SK-N-SH (cell line): ENCODE measurements at regions not wholly inside any gene's neighbourhood (a gene's known extent, or its start where the extent isn't known, plus 50 kb on each side); places are given as distances from the start of the nearest gene placed in this dataset.

Experiments used
- CTCF ChIA-PET: fragments of 300-600, 350-600 bp; formaldehyde crosslinking; extraction: SDS; loops from one replicate; lab custom pipeline; 2021; lab: Yijun Ruan, JAX
- POLR2A ChIA-PET: fragments of 350-600 bp; sonication (Branson Sonifier 250); formaldehyde crosslinking; extraction: SDS; loops from one replicate; lab custom pipeline; 2020; ENCODE audit warnings: antibody characterized with exemption, inconsistent platforms; lab: Yijun Ruan, JAX
- DNase-seq: peaks from one replicate; pipeline ENCODE4 v3.0.0; 2012
- H2AFZ ChIP-seq: fragments of 200-600 bp; sonication (generic); 2 replicates; pipeline ENCODE4 v1.8.1; 2016; ENCODE audit warnings: antibody characterized with exemption, mild to moderate bottlenecking, low read depth
- H3F3A ChIP-seq: fragments of 200-600 bp; sonication (generic); replicated peaks from 2 replicates; pipeline ENCODE3; 2016; ENCODE audit warnings: antibody characterized with exemption, mild to moderate bottlenecking; ENCODE audit not compliant: insufficient read depth
- H3K27ac ChIP-seq, 2 experiments: fragments of 200-500 bp in 1 of 2; fragments of 200-600 bp in 1 of 2; sonication (Bioruptor generic) in 1 of 2; sonication (generic), shearing (Covaris generic) in 1 of 2; 2 replicates each; pipeline versions ENCODE4 v1.5.1 to v1.6.1; 2014 to 2016; ENCODE audit warnings: low read depth in 2 of 2, inconsistent platforms in 1 of 2, low read length in 1 of 2, mild to moderate bottlenecking in 1 of 2, mixed read lengths in 1 of 2
- H3K27me3 ChIP-seq: fragments of 200-600 bp; sonication (generic), shearing (Covaris generic); 2 replicates; pipeline ENCODE4 v1.6.1; 2016; ENCODE audit warnings: mixed run types; ENCODE audit not compliant: insufficient read depth
- H3K36me3 ChIP-seq, 2 experiments: fragments of 200-500 bp in 1 of 2; fragments of 200-600 bp in 1 of 2; sonication (Bioruptor generic) in 1 of 2; sonication (generic) in 1 of 2; replicated peaks in 1 of 2; 2 replicates each; pipeline versions ENCODE3 to v1.5.1; 2014 to 2016; ENCODE audit warnings: low read length in 1 of 2, mild to moderate bottlenecking in 1 of 2; ENCODE audit not compliant: insufficient read depth in 2 of 2, control insufficient read depth in 1 of 2
- H3K4me1 ChIP-seq, 2 experiments: fragments of 200-500 bp in 1 of 2; fragments of 200-600 bp in 1 of 2; sonication (Bioruptor generic) in 1 of 2; sonication (generic), shearing (Covaris generic) in 1 of 2; 2 replicates each; pipeline versions ENCODE4 v1.5.1 to v1.6.1; 2014 to 2016; ENCODE audit warnings: low read depth in 1 of 2, low read length in 1 of 2, mixed run types in 1 of 2; ENCODE audit not compliant: insufficient read depth in 2 of 2, control insufficient read depth in 1 of 2
- H3K4me2 ChIP-seq: fragments of 200-600 bp; sonication (generic), shearing (Covaris generic); 2 replicates; pipeline ENCODE4 v1.6.1; 2017; ENCODE audit warnings: mixed run types
- H3K4me3 ChIP-seq, 2 experiments: fragments of 200-500 bp in 1 of 2; fragments of 200-600 bp in 1 of 2; sonication (Bioruptor generic) in 1 of 2; sonication (generic), shearing (Covaris generic) in 1 of 2; 2 replicates each; pipeline versions ENCODE4 v1.5.1 to v1.8.1; 2014 to 2016; ENCODE audit warnings: low read depth in 2 of 2, inconsistent platforms in 1 of 2, low read length in 1 of 2, mild to moderate bottlenecking in 1 of 2, mixed read lengths in 1 of 2, moderate library complexity in 1 of 2
- H3K79me2 ChIP-seq: fragments of 200-600 bp; sonication (generic); 2 replicates; pipeline ENCODE4 v1.8.1; 2017; ENCODE audit warnings: mild to moderate bottlenecking; ENCODE audit not compliant: insufficient read depth
- H3K9ac ChIP-seq: fragments of 200-600 bp; sonication (generic); 2 replicates; pipeline ENCODE4 v1.6.1; 2017; ENCODE audit warnings: mixed run types
- H3K9me2 ChIP-seq: fragments of 200-600 bp; sonication (generic); 2 replicates; pipeline ENCODE4 v1.6.1; 2017; ENCODE audit warnings: mixed run types
- H3K9me3 ChIP-seq: fragments of 200-600 bp; sonication (generic); 2 replicates; pipeline ENCODE4 v1.6.1; 2017; ENCODE audit warnings: mixed run types, mild to moderate bottlenecking, moderate library complexity
- H4K20me1 ChIP-seq: fragments of 200-600 bp; sonication (generic); 2 replicates; pipeline ENCODE4 v1.6.1; 2017; ENCODE audit warnings: mild to moderate bottlenecking, mixed run types; ENCODE audit not compliant: insufficient read depth
- CTCF ChIP-seq: fragments of 200-600 bp; sonication (generic); IDR thresholded peaks from 2 replicates; pipeline ENCODE4 v1.6.1; 2017; ENCODE audit warnings: antibody characterized with exemption, mild to moderate bottlenecking, moderate library complexity
- EP300 ChIP-seq, 2 experiments: IDR thresholded peaks; 2 replicates each; pipeline versions ENCODE4 v1.4.0 to v1.6.1; 2012; ENCODE audit warnings: borderline replicate concordance in 1 of 2, low read depth in 1 of 2, low read length in 1 of 2
- EZH2phosphoT487 ChIP-seq: fragments of 200-600 bp; sonication (generic); IDR thresholded peaks from 2 replicates; pipeline ENCODE4 v1.6.1; 2017; ENCODE audit warnings: low read depth, mixed run types, mild to moderate bottlenecking, antibody characterized with exemption, moderate library complexity, borderline replicate concordance
- GABPA ChIP-seq: IDR thresholded peaks from 2 replicates; pipeline ENCODE4 v1.4.0; 2012; ENCODE audit warnings: low read depth, mild to moderate bottlenecking
- IRF3 ChIP-seq: fragments of 150-350 bp; IDR thresholded peaks from 2 replicates; pipeline ENCODE4 v1.6.1; 2016; ENCODE audit warnings: mild to moderate bottlenecking, low read depth, low read length
- MEF2A ChIP-seq: IDR thresholded peaks from 2 replicates; pipeline ENCODE4 v1.4.0; 2012; ENCODE audit warnings: low read depth, borderline replicate concordance
- MXI1 ChIP-seq: IDR thresholded peaks from 2 replicates; pipeline ENCODE4 v1.6.1; 2012; ENCODE audit warnings: mild to moderate bottlenecking, low read depth, low read length, improper control_type of control experiment
- PBX3 ChIP-seq: IDR thresholded peaks from 2 replicates; pipeline ENCODE4; 2012
- POLR2AphosphoS5 ChIP-seq: IDR thresholded peaks from 2 replicates; pipeline ENCODE4 v1.6.1; 2012; ENCODE audit warnings: low read depth, low read length
- RCOR1 ChIP-seq: fragments of 150-350 bp; IDR thresholded peaks from 2 replicates; pipeline ENCODE4 v1.6.1; 2017; ENCODE audit warnings: antibody characterized with exemption, low read length
- REST ChIP-seq: IDR thresholded peaks from 2 replicates; pipeline ENCODE4 v1.6.1; 2012; ENCODE audit warnings: mild to moderate bottlenecking, low read depth, low read length, moderate library complexity
- RFX5 ChIP-seq: IDR thresholded peaks from 2 replicates; pipeline ENCODE4 v1.6.1; 2012; ENCODE audit warnings: mild to moderate bottlenecking, improper control_type of control experiment, low read length
- SIN3A ChIP-seq: IDR thresholded peaks from 2 replicates; pipeline ENCODE4 v1.6.1; 2012; ENCODE audit warnings: low read depth, mild to moderate bottlenecking, low read length, moderate library complexity, borderline replicate concordance
- TAF1 ChIP-seq: IDR thresholded peaks from 2 replicates; pipeline ENCODE4 v1.6.1; 2012; ENCODE audit warnings: low read depth, mild to moderate bottlenecking, low read length, moderate library complexity, borderline replicate concordance
- TCF12 ChIP-seq: IDR thresholded peaks from 2 replicates; pipeline ENCODE4 v1.4.0; 2012
- TEAD4 ChIP-seq: IDR thresholded peaks from 2 replicates; pipeline ENCODE4 v1.4.0; 2012; ENCODE audit warnings: mild to moderate bottlenecking, borderline replicate concordance; ENCODE audit not compliant: insufficient read depth
- YY1 ChIP-seq: IDR thresholded peaks from 2 replicates; pipeline ENCODE4 v1.4.0; 2012; ENCODE audit warnings: low read depth, mild to moderate bottlenecking
- WGBS: methylation state at CpG from one replicate; pipeline ENCODE4 v1.1.6; 2017; ENCODE audit warnings: low lambda C conversion rate; 5-methylcytosine and 5-hydroxymethylcytosine counted together
- TF ChIP-seq, protein P1 (sequence below): IDR thresholded peaks from 2 replicates; pipeline ENCODE4 v1.4.0; 2012; ENCODE audit warnings: low read depth, borderline replicate concordance

DNA sequence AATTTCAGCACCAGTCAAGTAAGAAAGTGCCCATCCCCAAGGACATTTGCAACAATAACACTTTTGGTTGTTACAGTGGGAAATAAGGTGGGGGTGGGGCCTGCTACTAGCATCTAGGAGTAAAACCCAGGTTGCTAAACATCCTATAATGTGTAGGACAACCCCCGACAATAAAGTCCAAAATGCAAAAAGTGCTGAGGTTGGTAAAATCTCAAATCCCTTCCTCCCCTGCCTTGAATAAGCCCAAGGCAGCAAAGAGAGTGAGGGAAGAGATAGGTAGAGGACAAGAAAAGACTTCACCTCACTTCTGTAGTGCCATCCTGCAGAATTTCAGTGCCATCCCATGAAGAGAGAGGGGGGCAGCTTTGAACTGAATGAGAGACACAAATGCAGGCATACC is 117.5 kb upstream of the NIPBL start (continued):
- no peak for TF ChIP-seq REST
- TF ChIP-seq IRF3, result no peak
- no peak for TF ChIP-seq EP300 (IDR thresholded peaks at IDR 0.05; ENCODE audit: borderline replicate concordance in 1 of 2, low read depth in 1 of 2, low read length in 1 of 2)
- no peak for TF ChIP-seq PBX3
- TF ChIP-seq EZH2phosphoT487, result no peak
- no peak for TF ChIP-seq MEF2A
- no peak for TF ChIP-seq SIN3A
- no peak for TF ChIP-seq RCOR1
- TF ChIP-seq TEAD4, result no peak
- no peak for TF ChIP-seq POLR2AphosphoS5
- TF ChIP-seq GABPA, result no peak
- TF ChIP-seq, all 33 proteins: peak for 0

GRCh38 chr5:36763454-36763853 is 113.1 kb upstream of the NIPBL start:
- CTCF ChIA-PET, result interaction anchor here (1.1 kb wide), 1 partner anchor 13 kb away, joined by 3 read pairs; no protein-coding TSS in a partner anchor
- POLR2A ChIA-PET, result no interaction called here
- no peaks in the 10 kb centered on the region for H4K20me1 ChIP-seq
- no peaks in the 10 kb centered on the region for H3K36me3 ChIP-seq
- H3F3A ChIP-seq, result no peaks in the 10 kb centered on the region
- H3K4me2 ChIP-seq, result no peak overlapping the region
- no peak overlapping the region for H3K9ac ChIP-seq
- H3K27ac ChIP-seq, result no peak overlapping the region
- no peak overlapping the region for H2AFZ ChIP-seq
- H3K9me3 ChIP-seq, result no peaks in the 10 kb centered on the region
- H3K27me3 ChIP-seq, result peaks cover 9% of the 10 kb centered on the region; the same call in 1 of the 2 replicates
- H3K4me1 ChIP-seq, result no peaks in the 10 kb centered on the region
- no peaks in the 10 kb centered on the region for H3K9me2 ChIP-seq
- WGBS, result 3% methylated on average over 7 of the region's 7 CpGs
- H3K4me3 ChIP-seq, result no peak overlapping the region
- H3K79me2 ChIP-seq, result no peaks in the 10 kb centered on the region
- no peak for DNase-seq
- TF ChIP-seq MXI1 (no peak), TEAD4 (no peak), RFX5 (no peak), TCF12 (no peak), REST (no peak), YY1 (no peak), CTCF (no peak), MEF2A (no peak), TAF1 (no peak)
- TF ChIP-seq, protein P1, sequence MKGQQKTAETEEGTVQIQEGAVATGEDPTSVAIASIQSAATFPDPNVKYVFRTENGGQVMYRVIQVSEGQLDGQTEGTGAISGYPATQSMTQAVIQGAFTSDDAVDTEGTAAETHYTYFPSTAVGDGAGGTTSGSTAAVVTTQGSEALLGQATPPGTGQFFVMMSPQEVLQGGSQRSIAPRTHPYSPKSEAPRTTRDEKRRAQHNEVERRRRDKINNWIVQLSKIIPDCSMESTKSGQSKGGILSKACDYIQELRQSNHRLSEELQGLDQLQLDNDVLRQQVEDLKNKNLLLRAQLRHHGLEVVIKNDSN, result no peak
